GM23338 (cell line): ENCODE measurements at regions not wholly inside any gene's neighbourhood (a gene's known extent, or its start where the extent isn't known, plus 50 kb on each side); places are given as distances from the start of the nearest gene placed in this dataset.

Experiments used
- ATAC-seq: fragments of 200-7000 bp; cut with Tn5 transposase; 3 replicates; pipeline ENCODE4 v1.9.1; 2020
- DNase-seq: peaks from one replicate; pipeline ENCODE4 v3.0.0-alpha.2; 2015; ENCODE audit warnings: low spot score
- H2AFZ ChIP-seq: fragments of 200-600 bp; sonication (generic); 2 replicates; pipeline ENCODE4 v1.8.0; 2016; ENCODE audit warnings: antibody characterized with exemption, mild to moderate bottlenecking, moderate library complexity
- H3F3A ChIP-seq: fragments of 200-600 bp; sonication (generic); replicated peaks from 2 replicates; pipeline ENCODE4 v1.8.0; 2017; ENCODE audit warnings: antibody characterized with exemption, mixed run types, low read depth
- H3K27ac ChIP-seq: fragments of 200-600 bp; sonication (generic); 2 replicates; pipeline ENCODE4 v1.6.1; 2016; ENCODE audit warnings: low read depth
- H3K27me3 ChIP-seq: fragments of 200-600 bp; sonication (generic); 2 replicates; pipeline ENCODE4 v1.8.0; 2016; ENCODE audit warnings: mild to moderate bottlenecking, mixed run types, moderate library complexity; ENCODE audit not compliant: insufficient read depth
- H3K36me3 ChIP-seq: fragments of 200-600 bp; sonication (generic); 2 replicates; pipeline ENCODE4 v1.8.0; 2016; ENCODE audit warnings: mild to moderate bottlenecking; ENCODE audit not compliant: insufficient read depth
- H3K4me1 ChIP-seq: fragments of 200-600 bp; sonication (generic); 2 replicates; pipeline ENCODE4 v1.8.0; 2016; ENCODE audit warnings: mild to moderate bottlenecking, moderate library complexity; ENCODE audit not compliant: insufficient read depth
- H3K4me2 ChIP-seq: fragments of 200-600 bp; sonication (generic); 2 replicates; pipeline ENCODE4 v1.7.1; 2017; ENCODE audit warnings: mixed run types
- H3K4me3 ChIP-seq: fragments of 200-600 bp; sonication (generic); 2 replicates; pipeline ENCODE4 v1.6.1; 2016; ENCODE audit warnings: mixed run types
- H3K79me2 ChIP-seq: fragments of 200-600 bp; sonication (generic); replicated peaks from 2 replicates; pipeline ENCODE4 v1.8.0; 2017; ENCODE audit warnings: mild to moderate bottlenecking; ENCODE audit not compliant: insufficient read depth
- H3K9me2 ChIP-seq: fragments of 200-600 bp; sonication (generic); 2 replicates; pipeline ENCODE4 v1.8.0; 2017; ENCODE audit not compliant: insufficient read depth
- H4K20me1 ChIP-seq: fragments of 200-600 bp; sonication (generic); replicated peaks from 2 replicates; pipeline ENCODE4 v1.8.0; 2017; ENCODE audit warnings: mild to moderate bottlenecking; ENCODE audit not compliant: insufficient read depth
- H3K27ac Mint-ChIP-seq: 2 replicates; pipeline ENCODE4 v1.8.0; 2020; ENCODE audit warnings: inconsistent platforms, mild to moderate bottlenecking, moderate library complexity, mixed read lengths
- H3K27me3 Mint-ChIP-seq: 3 replicates; pipeline ENCODE4 v1.8.0; 2022; ENCODE audit warnings: low read depth, mild to moderate bottlenecking, moderate library complexity, mixed read lengths, inconsistent platforms; ENCODE audit not compliant: insufficient read depth, poor library complexity
- H3K36me3 Mint-ChIP-seq: 3 replicates; pipeline ENCODE4 v1.8.0; 2021; ENCODE audit warnings: low read depth, mild to moderate bottlenecking, inconsistent platforms, moderate library complexity, mixed read lengths
- H3K4me1 Mint-ChIP-seq: 3 replicates; pipeline ENCODE4 v1.8.0; 2020; ENCODE audit warnings: mild to moderate bottlenecking, inconsistent platforms, mixed read lengths
- H3K4me3 Mint-ChIP-seq: 3 replicates; pipeline ENCODE4 v1.8.0; 2021; ENCODE audit warnings: moderate library complexity, mild to moderate bottlenecking, inconsistent platforms, mixed read lengths
- H3K9me3 Mint-ChIP-seq: 3 replicates; pipeline ENCODE4 v1.8.0; 2020; ENCODE audit warnings: moderate library complexity, mild to moderate bottlenecking, inconsistent platforms, mixed read lengths
- CREB1 ChIP-seq: fragments of 250-450 bp; sonication (Bioruptor Pico); IDR thresholded peaks from 2 replicates; pipeline ENCODE4 v1.5.0; 2020; ENCODE audit warnings: low read depth, mild to moderate bottlenecking, moderate library complexity
- EZH2 ChIP-seq: fragments of 200-600 bp; sonication (generic); IDR thresholded peaks from one replicate; pipeline ENCODE4 v1.8.0; 2017; ENCODE audit warnings: antibody characterized with exemption, mild to moderate bottlenecking, low read depth; ENCODE audit not compliant: unreplicated experiment
- EZH2phosphoT487 ChIP-seq: fragments of 200-600 bp; sonication (generic); IDR thresholded peaks from one replicate; pipeline ENCODE4 v1.8.1; 2018; ENCODE audit warnings: antibody characterized with exemption; ENCODE audit not compliant: unreplicated experiment
- JUNB ChIP-seq: IDR thresholded peaks from one replicate; pipeline ENCODE4 v1.6.1; 2016; ENCODE audit warnings: antibody characterized with exemption; ENCODE audit not compliant: unreplicated experiment
- NANOG ChIP-seq: IDR thresholded peaks from 2 replicates; pipeline ENCODE4 v1.6.1; 2016; ENCODE audit warnings: antibody characterized with exemption, borderline replicate concordance
- POLR2AphosphoS5 ChIP-seq: IDR thresholded peaks from 2 replicates; pipeline ENCODE4 v1.6.1; 2016; ENCODE audit warnings: antibody characterized with exemption, low read depth
- STAT1 ChIP-seq: IDR thresholded peaks from one replicate; pipeline ENCODE4 v1.6.1; 2016; ENCODE audit warnings: antibody characterized with exemption; ENCODE audit not compliant: unreplicated experiment
- ZNF114 ChIP-seq: fragments of 250-450 bp; sonication (Bioruptor Pico); IDR thresholded peaks from 2 replicates; pipeline ENCODE4 v1.5.0; 2020; ENCODE audit warnings: mild to moderate bottlenecking, moderate library complexity
- ZNF331 ChIP-seq: fragments of 250-450 bp; sonication (Bioruptor Pico); IDR thresholded peaks from 2 replicates; pipeline ENCODE4 v1.5.0; 2020; ENCODE audit warnings: low read depth, mild to moderate bottlenecking, moderate library complexity
- TF ChIP-seq, protein P1 (sequence below): IDR thresholded peaks from one replicate; pipeline ENCODE4 v1.6.1; 2018; ENCODE audit warnings: antibody characterized with exemption; ENCODE audit not compliant: unreplicated experiment
- TF ChIP-seq, protein P2 (sequence below): fragments of 250-450 bp; sonication (Bioruptor Pico); IDR thresholded peaks from 2 replicates; pipeline ENCODE4 v1.5.0; 2020; ENCODE audit warnings: mild to moderate bottlenecking, moderate library complexity
- TF ChIP-seq, protein P3 (sequence below), 2 experiments: fragments of 200-600 bp in 1 of 2; sonication (generic) in 1 of 2; conservative IDR thresholded peaks; 2 replicates each; pipeline versions ENCODE4 v1.5.1 to v1.6.1; 2016 to 2017; ENCODE audit warnings: antibody characterized with exemption in 2 of 2, low read depth in 2 of 2, mild to moderate bottlenecking in 2 of 2, moderate library complexity in 1 of 2
- TF ChIP-seq, protein P4 (sequence below): IDR thresholded peaks from 2 replicates; pipeline ENCODE4 v1.6.1; 2016; ENCODE audit warnings: antibody characterized with exemption

DNA sequence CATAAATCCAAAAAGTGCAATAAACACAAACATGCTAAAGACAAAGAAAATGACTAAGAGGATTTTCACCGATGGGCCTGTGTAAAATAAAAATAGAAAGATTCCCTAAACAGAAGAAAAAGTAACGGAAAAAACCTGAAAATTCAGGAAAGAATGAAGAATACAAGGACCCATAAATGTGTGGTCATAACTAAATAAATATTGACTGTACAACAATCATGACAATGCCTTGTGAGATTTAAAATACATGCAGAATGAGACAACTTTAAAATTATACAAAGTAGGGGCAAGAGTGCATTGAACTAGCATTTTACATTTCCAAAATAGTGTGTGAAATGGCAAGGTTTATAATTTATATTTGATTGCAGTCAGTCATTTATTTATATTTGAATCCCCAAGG is 409.1 kb upstream of the ANKRD30A start:
- no peak overlapping the region for H3K4me3 ChIP-seq
- no peaks in the 10 kb centered on the region for H4K20me1 ChIP-seq
- no peaks in the 10 kb centered on the region for H3K9me2 ChIP-seq
- no peaks in the 10 kb centered on the region for H3K27me3 ChIP-seq
- no peak for TF ChIP-seq JUNB
- no peak for TF ChIP-seq EZH2phosphoT487
- no peak for TF ChIP-seq POLR2AphosphoS5
- no peak for TF ChIP-seq EZH2
- TF ChIP-seq ZNF331 (CRISPR knock-in tag) = no peak
- TF ChIP-seq, protein P1, sequence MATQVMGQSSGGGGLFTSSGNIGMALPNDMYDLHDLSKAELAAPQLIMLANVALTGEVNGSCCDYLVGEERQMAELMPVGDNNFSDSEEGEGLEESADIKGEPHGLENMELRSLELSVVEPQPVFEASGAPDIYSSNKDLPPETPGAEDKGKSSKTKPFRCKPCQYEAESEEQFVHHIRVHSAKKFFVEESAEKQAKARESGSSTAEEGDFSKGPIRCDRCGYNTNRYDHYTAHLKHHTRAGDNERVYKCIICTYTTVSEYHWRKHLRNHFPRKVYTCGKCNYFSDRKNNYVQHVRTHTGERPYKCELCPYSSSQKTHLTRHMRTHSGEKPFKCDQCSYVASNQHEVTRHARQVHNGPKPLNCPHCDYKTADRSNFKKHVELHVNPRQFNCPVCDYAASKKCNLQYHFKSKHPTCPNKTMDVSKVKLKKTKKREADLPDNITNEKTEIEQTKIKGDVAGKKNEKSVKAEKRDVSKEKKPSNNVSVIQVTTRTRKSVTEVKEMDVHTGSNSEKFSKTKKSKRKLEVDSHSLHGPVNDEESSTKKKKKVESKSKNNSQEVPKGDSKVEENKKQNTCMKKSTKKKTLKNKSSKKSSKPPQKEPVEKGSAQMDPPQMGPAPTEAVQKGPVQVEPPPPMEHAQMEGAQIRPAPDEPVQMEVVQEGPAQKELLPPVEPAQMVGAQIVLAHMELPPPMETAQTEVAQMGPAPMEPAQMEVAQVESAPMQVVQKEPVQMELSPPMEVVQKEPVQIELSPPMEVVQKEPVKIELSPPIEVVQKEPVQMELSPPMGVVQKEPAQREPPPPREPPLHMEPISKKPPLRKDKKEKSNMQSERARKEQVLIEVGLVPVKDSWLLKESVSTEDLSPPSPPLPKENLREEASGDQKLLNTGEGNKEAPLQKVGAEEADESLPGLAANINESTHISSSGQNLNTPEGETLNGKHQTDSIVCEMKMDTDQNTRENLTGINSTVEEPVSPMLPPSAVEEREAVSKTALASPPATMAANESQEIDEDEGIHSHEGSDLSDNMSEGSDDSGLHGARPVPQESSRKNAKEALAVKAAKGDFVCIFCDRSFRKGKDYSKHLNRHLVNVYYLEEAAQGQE = no peak
- no peak for TF ChIP-seq NANOG
- TF ChIP-seq, protein P2, sequence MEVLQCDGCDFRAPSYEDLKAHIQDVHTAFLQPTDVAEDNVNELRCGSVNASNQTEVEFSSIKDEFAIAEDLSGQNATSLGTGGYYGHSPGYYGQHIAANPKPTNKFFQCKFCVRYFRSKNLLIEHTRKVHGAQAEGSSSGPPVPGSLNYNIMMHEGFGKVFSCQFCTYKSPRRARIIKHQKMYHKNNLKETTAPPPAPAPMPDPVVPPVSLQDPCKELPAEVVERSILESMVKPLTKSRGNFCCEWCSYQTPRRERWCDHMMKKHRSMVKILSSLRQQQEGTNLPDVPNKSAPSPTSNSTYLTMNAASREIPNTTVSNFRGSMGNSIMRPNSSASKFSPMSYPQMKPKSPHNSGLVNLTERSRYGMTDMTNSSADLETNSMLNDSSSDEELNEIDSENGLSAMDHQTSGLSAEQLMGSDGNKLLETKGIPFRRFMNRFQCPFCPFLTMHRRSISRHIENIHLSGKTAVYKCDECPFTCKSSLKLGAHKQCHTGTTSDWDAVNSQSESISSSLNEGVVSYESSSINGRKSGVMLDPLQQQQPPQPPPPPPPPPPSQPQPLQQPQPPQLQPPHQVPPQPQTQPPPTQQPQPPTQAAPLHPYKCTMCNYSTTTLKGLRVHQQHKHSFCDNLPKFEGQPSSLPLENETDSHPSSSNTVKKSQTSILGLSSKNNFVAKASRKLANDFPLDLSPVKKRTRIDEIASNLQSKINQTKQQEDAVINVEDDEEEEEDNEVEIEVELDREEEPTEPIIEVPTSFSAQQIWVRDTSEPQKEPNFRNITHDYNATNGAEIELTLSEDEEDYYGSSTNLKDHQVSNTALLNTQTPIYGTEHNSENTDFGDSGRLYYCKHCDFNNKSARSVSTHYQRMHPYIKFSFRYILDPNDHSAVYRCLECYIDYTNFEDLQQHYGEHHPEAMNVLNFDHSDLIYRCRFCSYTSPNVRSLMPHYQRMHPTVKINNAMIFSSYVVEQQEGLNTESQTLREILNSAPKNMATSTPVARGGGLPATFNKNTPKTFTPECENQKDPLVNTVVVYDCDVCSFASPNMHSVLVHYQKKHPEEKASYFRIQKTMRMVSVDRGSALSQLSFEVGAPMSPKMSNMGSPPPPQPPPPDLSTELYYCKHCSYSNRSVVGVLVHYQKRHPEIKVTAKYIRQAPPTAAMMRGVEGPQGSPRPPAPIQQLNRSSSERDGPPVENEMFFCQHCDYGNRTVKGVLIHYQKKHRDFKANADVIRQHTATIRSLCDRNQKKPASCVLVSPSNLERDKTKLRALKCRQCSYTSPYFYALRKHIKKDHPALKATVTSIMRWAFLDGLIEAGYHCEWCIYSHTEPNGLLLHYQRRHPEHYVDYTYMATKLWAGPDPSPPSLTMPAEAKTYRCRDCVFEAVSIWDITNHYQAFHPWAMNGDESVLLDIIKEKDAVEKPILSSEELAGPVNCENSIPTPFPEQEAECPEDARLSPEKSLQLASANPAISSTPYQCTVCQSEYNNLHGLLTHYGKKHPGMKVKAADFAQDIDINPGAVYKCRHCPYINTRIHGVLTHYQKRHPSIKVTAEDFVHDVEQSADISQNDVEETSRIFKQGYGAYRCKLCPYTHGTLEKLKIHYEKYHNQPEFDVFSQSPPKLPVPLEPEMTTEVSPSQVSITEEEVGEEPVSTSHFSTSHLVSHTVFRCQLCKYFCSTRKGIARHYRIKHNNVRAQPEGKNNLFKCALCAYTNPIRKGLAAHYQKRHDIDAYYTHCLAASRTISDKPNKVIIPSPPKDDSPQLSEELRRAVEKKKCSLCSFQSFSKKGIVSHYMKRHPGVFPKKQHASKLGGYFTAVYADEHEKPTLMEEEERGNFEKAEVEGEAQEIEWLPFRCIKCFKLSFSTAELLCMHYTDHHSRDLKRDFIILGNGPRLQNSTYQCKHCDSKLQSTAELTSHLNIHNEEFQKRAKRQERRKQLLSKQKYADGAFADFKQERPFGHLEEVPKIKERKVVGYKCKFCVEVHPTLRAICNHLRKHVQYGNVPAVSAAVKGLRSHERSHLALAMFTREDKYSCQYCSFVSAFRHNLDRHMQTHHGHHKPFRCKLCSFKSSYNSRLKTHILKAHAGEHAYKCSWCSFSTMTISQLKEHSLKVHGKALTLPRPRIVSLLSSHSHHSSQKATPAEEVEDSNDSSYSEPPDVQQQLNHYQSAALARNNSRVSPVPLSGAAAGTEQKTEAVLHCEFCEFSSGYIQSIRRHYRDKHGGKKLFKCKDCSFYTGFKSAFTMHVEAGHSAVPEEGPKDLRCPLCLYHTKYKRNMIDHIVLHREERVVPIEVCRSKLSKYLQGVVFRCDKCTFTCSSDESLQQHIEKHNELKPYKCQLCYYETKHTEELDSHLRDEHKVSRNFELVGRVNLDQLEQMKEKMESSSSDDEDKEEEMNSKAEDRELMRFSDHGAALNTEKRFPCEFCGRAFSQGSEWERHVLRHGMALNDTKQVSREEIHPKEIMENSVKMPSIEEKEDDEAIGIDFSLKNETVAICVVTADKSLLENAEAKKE = no peak
- no peak for TF ChIP-seq CREB1 (CRISPR knock-in tag)
- TF ChIP-seq ZNF114 (CRISPR knock-in tag) = no peak
- TF ChIP-seq STAT1 = no peak
- TF ChIP-seq, protein P3, sequence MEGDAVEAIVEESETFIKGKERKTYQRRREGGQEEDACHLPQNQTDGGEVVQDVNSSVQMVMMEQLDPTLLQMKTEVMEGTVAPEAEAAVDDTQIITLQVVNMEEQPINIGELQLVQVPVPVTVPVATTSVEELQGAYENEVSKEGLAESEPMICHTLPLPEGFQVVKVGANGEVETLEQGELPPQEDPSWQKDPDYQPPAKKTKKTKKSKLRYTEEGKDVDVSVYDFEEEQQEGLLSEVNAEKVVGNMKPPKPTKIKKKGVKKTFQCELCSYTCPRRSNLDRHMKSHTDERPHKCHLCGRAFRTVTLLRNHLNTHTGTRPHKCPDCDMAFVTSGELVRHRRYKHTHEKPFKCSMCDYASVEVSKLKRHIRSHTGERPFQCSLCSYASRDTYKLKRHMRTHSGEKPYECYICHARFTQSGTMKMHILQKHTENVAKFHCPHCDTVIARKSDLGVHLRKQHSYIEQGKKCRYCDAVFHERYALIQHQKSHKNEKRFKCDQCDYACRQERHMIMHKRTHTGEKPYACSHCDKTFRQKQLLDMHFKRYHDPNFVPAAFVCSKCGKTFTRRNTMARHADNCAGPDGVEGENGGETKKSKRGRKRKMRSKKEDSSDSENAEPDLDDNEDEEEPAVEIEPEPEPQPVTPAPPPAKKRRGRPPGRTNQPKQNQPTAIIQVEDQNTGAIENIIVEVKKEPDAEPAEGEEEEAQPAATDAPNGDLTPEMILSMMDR (conservative IDR thresholded peaks at IDR 0.05; ENCODE audit: low read depth in 2 of 2) = no peak
- TF ChIP-seq, protein P4, sequence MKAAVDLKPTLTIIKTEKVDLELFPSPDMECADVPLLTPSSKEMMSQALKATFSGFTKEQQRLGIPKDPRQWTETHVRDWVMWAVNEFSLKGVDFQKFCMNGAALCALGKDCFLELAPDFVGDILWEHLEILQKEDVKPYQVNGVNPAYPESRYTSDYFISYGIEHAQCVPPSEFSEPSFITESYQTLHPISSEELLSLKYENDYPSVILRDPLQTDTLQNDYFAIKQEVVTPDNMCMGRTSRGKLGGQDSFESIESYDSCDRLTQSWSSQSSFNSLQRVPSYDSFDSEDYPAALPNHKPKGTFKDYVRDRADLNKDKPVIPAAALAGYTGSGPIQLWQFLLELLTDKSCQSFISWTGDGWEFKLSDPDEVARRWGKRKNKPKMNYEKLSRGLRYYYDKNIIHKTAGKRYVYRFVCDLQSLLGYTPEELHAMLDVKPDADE = no peak
- H3K27ac ChIP-seq = no peak overlapping the region
- H3F3A ChIP-seq = no peaks in the 10 kb centered on the region
- Mint-ChIP-seq H3K4me3 (no peak overlapping the region), H3K9me3 (no peaks in the 10 kb centered on the region), H3K27me3 (peaks cover 3% of the 10 kb centered on the region), H3K36me3 (no peaks in the 10 kb centered on the region), H3K4me1 (no peaks in the 10 kb centered on the region), H3K27ac (no peak overlapping the region)
- no peaks in the 10 kb centered on the region for H3K79me2 ChIP-seq
- H3K36me3 ChIP-seq = no peaks in the 10 kb centered on the region
- no peak overlapping the region for H2AFZ ChIP-seq
- no peaks in the 10 kb centered on the region for H3K4me1 ChIP-seq
- H3K4me2 ChIP-seq = no peak overlapping the region
- DNase-seq (no peak), ATAC-seq (no peak)
